ENCODE measurements at regions not wholly inside any gene's neighbourhood (a gene's known extent, or its start where the extent isn't known, plus 50 kb on each side); places are given as distances from the start of the nearest gene placed in this dataset.

- no peaks in the 10 kb centered on the region for H3K36me3 ChIP-seq (ENCODE audit: control insufficient read depth, insufficient read depth, low read length)
- TF ChIP-seq, protein P1, sequence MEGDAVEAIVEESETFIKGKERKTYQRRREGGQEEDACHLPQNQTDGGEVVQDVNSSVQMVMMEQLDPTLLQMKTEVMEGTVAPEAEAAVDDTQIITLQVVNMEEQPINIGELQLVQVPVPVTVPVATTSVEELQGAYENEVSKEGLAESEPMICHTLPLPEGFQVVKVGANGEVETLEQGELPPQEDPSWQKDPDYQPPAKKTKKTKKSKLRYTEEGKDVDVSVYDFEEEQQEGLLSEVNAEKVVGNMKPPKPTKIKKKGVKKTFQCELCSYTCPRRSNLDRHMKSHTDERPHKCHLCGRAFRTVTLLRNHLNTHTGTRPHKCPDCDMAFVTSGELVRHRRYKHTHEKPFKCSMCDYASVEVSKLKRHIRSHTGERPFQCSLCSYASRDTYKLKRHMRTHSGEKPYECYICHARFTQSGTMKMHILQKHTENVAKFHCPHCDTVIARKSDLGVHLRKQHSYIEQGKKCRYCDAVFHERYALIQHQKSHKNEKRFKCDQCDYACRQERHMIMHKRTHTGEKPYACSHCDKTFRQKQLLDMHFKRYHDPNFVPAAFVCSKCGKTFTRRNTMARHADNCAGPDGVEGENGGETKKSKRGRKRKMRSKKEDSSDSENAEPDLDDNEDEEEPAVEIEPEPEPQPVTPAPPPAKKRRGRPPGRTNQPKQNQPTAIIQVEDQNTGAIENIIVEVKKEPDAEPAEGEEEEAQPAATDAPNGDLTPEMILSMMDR (IDR thresholded peaks at IDR 0.05; ENCODE audit: insufficient read depth, low read length, severe bottlenecking): no peak
- FAIRE-seq (no peak), DNase-seq (ENCODE audit: low read depth) (no peak)
- no peak overlapping the region for H3K4me3 ChIP-seq (ENCODE audit: low read depth, low read length)
- no peaks in the 10 kb centered on the region for H3K27me3 ChIP-seq (ENCODE audit: control insufficient read depth, insufficient read depth, low read length)
These were observed 66.8 kb upstream of the ANKEF1 start for GRCh38 chr20:9968015-9968414.

DNA sequence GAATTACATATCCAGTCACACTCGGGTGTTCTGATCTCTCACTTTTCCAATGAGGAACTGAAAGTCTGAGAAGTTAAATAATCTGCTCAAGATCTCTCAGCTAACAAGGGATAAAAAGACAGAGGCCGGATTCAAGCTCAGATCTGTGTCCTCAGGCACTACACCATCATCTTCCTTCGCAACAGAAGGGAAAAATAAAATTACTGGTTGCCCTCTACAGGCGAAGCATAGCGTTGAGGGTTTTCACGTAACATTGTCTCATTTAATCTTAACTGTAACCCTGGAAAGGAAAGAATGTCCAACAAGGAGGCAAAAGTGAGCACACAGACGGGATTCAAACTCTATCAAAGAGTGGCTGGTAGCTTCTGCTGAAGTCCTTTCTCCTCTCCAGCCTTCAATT, 67.8 kb upstream of the ANKEF1 start:
- no peaks in the 10 kb centered on the region for H3K36me3 ChIP-seq (ENCODE audit: control insufficient read depth, insufficient read depth, low read length)
- no peaks in the 10 kb centered on the region for H3K27me3 ChIP-seq (ENCODE audit: control insufficient read depth, insufficient read depth, low read length)
- peak; percentile 13 for DNase-seq (ENCODE audit: low read depth)
- TF ChIP-seq, protein P1 (IDR thresholded peaks at IDR 0.05; ENCODE audit: insufficient read depth, low read length, severe bottlenecking): peak; percentile 38
- no peak overlapping the region for H3K4me3 ChIP-seq (ENCODE audit: low read depth, low read length)
- FAIRE-seq: no peak

- DNase-seq (ENCODE audit: low read depth) (no peak), FAIRE-seq (no peak)
- no peak overlapping the region for H3K4me3 ChIP-seq (ENCODE audit: low read depth, low read length)
- no peaks in the 10 kb centered on the region for H3K36me3 ChIP-seq (ENCODE audit: control insufficient read depth, insufficient read depth, low read length)
- no peaks in the 10 kb centered on the region for H3K27me3 ChIP-seq (ENCODE audit: control insufficient read depth, insufficient read depth, low read length)
- TF ChIP-seq, protein P1 (IDR thresholded peaks at IDR 0.05; ENCODE audit: insufficient read depth, low read length, severe bottlenecking): no peak
These were observed 71.8 kb upstream of the ANKEF1 start for GRCh38 chr20:9963029-9963428.

- FAIRE-seq: no peak
- TF ChIP-seq, protein P1 (IDR thresholded peaks at IDR 0.05; ENCODE audit: insufficient read depth, low read length, severe bottlenecking): no peak
- no peak overlapping the region for H3K4me3 ChIP-seq (ENCODE audit: low read depth, low read length)
These were observed 76.1 kb upstream of the ANKEF1 start for GRCh38 chr20:9958693-9959092.

GRCh38 chr20:9955646-9956045, 79.1 kb upstream of the ANKEF1 start:
- H3K36me3 ChIP-seq (ENCODE audit: control insufficient read depth, insufficient read depth, low read length): no peaks in the 10 kb centered on the region
- FAIRE-seq (no peak), DNase-seq (ENCODE audit: low read depth) (peak; percentile 83)
- TF ChIP-seq, protein P1 (IDR thresholded peaks at IDR 0.05; ENCODE audit: insufficient read depth, low read length, severe bottlenecking): no peak
- H3K27me3 ChIP-seq (ENCODE audit: control insufficient read depth, insufficient read depth, low read length): no peaks in the 10 kb centered on the region
- H3K4me3 ChIP-seq (ENCODE audit: low read depth, low read length): no peak overlapping the region

More at GRCh38 chr20:9958693-9959092, 76.1 kb upstream of the ANKEF1 start:
- DNase-seq (ENCODE audit: low read depth): no peak
- Histone ChIP-seq H3K36me3 (ENCODE audit: control insufficient read depth, insufficient read depth, low read length) (no peaks in the 10 kb centered on the region), H3K27me3 (ENCODE audit: control insufficient read depth, insufficient read depth, low read length) (no peaks in the 10 kb centered on the region)

GRCh38 chr20:9949563-9949962, 85.2 kb upstream of the ANKEF1 start:
- Histone ChIP-seq H3K27me3 (ENCODE audit: control insufficient read depth, insufficient read depth, low read length) (no peaks in the 10 kb centered on the region), H3K4me3 (ENCODE audit: low read depth, low read length) (no peak overlapping the region), H3K36me3 (ENCODE audit: control insufficient read depth, insufficient read depth, low read length) (no peaks in the 10 kb centered on the region)
- FAIRE-seq: no peak
- DNase-seq (ENCODE audit: low read depth): no peak
- TF ChIP-seq, protein P1 (IDR thresholded peaks at IDR 0.05; ENCODE audit: insufficient read depth, low read length, severe bottlenecking): no peak
